Uterus (tissue), 3 donors: ENCODE measurements at regions not wholly inside any gene's neighbourhood (a gene's known extent, or its start where the extent isn't known, plus 50 kb on each side); places are given as distances from the start of the nearest gene placed in this dataset.
A peak's percentile ranks its signal among the peaks of the same experiment; 100 is the strongest.

Experiments
- DNase-seq, 2 donors: peaks; one replicate each; pipeline ENCODE4 v3.0.0-alpha.2; 2019 to 2020
- H3K27ac ChIP-seq, 2 donors: fragments of 200-600 bp; sonication (generic); 1 replicate in 1 of 2; 2 replicates in 1 of 2; pipeline ENCODE4 v1.5.1; 2016 to 2018
- H3K27me3 ChIP-seq, 2 donors: fragments of 200-600 bp; sonication (generic); one replicate each; pipeline ENCODE4 v1.5.1; 2018 to 2019; ENCODE audit warnings: control low read depth in 1 of 2
- H3K36me3 ChIP-seq, 2 donors: fragments of 200-600 bp; sonication (generic); one replicate each; pipeline ENCODE4 v1.5.1; 2019; ENCODE audit warnings: control low read depth in 1 of 2
- H3K4me1 ChIP-seq, 2 donors: fragments of 200-600 bp; sonication (generic); one replicate each; pipeline ENCODE4 v1.5.1; 2018 to 2019; ENCODE audit warnings: control low read depth in 1 of 2
- H3K4me3 ChIP-seq, 2 donors: fragments of 200-600 bp; sonication (generic); 1 replicate in 1 of 2; 2 replicates in 1 of 2; pipeline ENCODE4 v1.5.1; 2018 to 2019; ENCODE audit warnings: mild to moderate bottlenecking in 1 of 2
- H3K9me3 ChIP-seq, 2 donors: fragments of 200-600 bp; sonication (generic); one replicate each; pipeline ENCODE4 v1.5.1; 2019; ENCODE audit warnings: control low read depth in 1 of 2
- POLR2A ChIP-seq, 2 donors: fragments of 450-650 bp; IDR thresholded peaks; one replicate each; pipeline ENCODE4 v1.6.1; 2016; ENCODE audit warnings: antibody characterized with exemption in 2 of 2, mild to moderate bottlenecking in 1 of 2, moderate library complexity in 1 of 2
- intact Hi-C: fragments of 100-400 bp; cut with DNase I; formaldehyde crosslinking; loops from one replicate; pipeline ENCODE4 v1.15.1; 2023; ENCODE audit warnings: low total_unique reads
- TF ChIP-seq, protein P1 (sequence below), 4 experiments: fragments of 200-600 bp in 2 of 4; fragments of 450-650 bp in 2 of 4; sonication (generic) in 2 of 4; IDR thresholded peaks; one replicate each; pipeline ENCODE4 v1.5.1; 2016 to 2019; ENCODE audit warnings: antibody characterized with exemption in 4 of 4, mild to moderate bottlenecking in 2 of 4, moderate library complexity in 1 of 4
- donor health status: DM: yes; HTN: yes; CAD: no.

DNA sequence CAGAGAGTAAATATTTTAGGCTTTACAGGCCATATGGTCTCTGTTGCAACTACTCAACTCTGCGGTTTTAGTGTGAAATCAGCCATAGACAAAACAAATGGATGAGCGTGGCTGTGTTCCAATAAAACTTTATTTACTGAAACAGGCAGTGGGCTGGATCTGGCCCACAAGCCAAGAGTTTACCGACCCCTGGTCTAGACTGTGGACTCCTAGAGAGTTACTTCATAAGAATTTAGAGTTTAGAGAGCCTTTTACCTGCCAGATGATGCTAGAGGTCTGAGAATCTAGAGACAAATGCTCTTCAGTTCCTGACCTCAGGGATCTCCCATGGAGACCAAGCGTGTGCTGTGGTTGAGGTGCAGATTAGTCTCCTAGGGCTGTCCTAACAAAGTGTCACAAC is 174.8 kb downstream of the PTEN start:
- Histone ChIP-seq H3K36me3 (no peaks in the 10 kb centered on the region), H3K27ac (no peak overlapping the region), H3K9me3 (no peaks in the 10 kb centered on the region), H3K4me3 (no peak overlapping the region), H3K4me1 (no peaks in the 10 kb centered on the region), H3K27me3 (no peaks in the 10 kb centered on the region)
- intact Hi-C loops, result no loop called here
- TF ChIP-seq, protein P1, sequence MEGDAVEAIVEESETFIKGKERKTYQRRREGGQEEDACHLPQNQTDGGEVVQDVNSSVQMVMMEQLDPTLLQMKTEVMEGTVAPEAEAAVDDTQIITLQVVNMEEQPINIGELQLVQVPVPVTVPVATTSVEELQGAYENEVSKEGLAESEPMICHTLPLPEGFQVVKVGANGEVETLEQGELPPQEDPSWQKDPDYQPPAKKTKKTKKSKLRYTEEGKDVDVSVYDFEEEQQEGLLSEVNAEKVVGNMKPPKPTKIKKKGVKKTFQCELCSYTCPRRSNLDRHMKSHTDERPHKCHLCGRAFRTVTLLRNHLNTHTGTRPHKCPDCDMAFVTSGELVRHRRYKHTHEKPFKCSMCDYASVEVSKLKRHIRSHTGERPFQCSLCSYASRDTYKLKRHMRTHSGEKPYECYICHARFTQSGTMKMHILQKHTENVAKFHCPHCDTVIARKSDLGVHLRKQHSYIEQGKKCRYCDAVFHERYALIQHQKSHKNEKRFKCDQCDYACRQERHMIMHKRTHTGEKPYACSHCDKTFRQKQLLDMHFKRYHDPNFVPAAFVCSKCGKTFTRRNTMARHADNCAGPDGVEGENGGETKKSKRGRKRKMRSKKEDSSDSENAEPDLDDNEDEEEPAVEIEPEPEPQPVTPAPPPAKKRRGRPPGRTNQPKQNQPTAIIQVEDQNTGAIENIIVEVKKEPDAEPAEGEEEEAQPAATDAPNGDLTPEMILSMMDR (IDR thresholded peaks at IDR 0.05), result no peak
- TF ChIP-seq POLR2A (IDR thresholded peaks at IDR 0.05), result no peak
- no peak for DNase-seq

DNA sequence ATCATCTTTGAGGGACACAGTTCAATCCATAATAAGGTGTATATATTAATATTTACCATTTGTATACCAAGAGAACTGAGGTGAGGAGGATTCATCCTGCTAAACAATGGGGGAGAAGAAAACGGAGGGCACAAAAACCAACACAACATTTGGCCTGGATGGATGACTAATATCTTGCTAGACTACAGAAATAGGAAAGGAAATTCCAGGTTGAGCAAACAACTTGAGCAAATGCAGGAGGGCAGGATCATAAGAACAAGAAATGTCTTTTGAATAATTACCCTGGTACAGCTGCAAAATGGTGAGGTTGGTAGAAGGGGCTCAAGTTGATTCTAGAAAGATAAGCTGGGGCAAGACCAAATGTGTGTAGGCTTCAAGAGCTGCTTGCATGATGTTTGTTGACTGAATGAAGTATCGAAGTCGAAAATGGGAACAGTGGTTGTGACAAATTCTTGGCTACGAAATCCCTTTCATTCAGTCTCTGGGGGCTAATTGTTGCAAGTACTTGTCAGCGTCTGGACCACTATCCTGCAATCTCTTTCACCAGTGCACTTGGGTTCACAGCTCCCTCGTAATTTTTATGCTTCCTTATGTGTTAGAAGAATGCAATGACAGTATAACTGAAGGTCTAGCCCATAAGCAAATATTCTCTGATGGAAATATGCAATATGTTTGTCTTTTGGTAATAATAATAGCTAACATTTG is 176.2 kb downstream of the PTEN start:
- Histone ChIP-seq H3K9me3 (no peaks in the 10 kb centered on the region), H3K27ac (no peak overlapping the region), H3K36me3 (no peaks in the 10 kb centered on the region), H3K27me3 (no peaks in the 10 kb centered on the region), H3K4me1 (no peaks in the 10 kb centered on the region), H3K4me3 (no peak overlapping the region)
- TF ChIP-seq, protein P1 (IDR thresholded peaks at IDR 0.05), result no peak
- TF ChIP-seq POLR2A (IDR thresholded peaks at IDR 0.05), result no peak
- no peak for DNase-seq
- intact Hi-C loops, result no loop called here

DNA sequence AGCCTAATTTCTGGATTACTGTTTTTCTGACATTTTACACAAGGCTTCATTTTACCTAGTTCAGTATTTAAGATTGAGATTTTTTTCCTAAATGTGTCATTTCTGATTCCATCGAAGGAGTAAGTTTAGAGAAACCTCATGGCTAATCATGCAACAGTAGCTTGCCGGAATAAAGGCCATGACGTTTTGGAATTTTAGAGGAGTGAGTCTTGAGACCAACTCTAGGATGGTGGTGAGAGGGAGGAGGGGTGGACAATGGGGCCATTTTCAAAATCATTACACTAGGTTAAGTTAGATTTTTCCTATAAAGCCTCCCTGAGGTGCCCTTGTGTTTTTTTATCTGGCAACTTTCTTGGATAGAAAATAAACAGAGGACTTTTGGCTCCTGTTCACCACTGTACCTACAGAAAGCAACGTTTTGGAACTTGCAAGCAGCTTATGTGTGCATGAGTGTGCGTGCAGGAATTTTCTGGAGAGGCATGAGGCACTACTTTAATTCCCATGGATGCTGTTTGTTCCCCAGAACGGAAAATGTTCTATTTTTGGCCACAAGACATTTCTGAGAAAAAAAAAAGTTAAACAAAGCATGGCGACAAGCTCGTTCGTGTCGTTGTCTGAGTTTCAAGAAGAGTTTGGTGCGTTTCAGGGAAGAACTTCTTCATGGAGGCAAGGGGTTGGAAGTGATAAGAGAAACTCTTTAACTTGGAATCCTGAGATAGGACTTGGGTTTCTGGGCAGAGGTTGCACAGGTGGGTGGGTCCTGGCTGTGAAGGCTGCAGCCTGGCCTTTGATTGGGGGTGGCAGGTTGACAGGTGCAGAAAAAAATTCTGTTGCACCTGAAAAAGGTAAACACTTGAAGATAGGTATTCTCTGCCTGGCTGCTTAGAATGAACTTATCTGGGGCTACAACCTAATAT is 178.1 kb downstream of the PTEN start:
- Histone ChIP-seq H3K36me3 (no peaks in the 10 kb centered on the region), H3K27ac (peak overlapping the region in 1 of 2 donors; percentile 0), H3K4me3 (no peak overlapping the region), H3K27me3 (no peaks in the 10 kb centered on the region), H3K9me3 (no peaks in the 10 kb centered on the region), H3K4me1 (no peaks in the 10 kb centered on the region)
- no peak for DNase-seq
- intact Hi-C loops, result no loop called here
- TF ChIP-seq, protein P1 (IDR thresholded peaks at IDR 0.05), result no peak
- TF ChIP-seq POLR2A (IDR thresholded peaks at IDR 0.05), result no peak

DNA sequence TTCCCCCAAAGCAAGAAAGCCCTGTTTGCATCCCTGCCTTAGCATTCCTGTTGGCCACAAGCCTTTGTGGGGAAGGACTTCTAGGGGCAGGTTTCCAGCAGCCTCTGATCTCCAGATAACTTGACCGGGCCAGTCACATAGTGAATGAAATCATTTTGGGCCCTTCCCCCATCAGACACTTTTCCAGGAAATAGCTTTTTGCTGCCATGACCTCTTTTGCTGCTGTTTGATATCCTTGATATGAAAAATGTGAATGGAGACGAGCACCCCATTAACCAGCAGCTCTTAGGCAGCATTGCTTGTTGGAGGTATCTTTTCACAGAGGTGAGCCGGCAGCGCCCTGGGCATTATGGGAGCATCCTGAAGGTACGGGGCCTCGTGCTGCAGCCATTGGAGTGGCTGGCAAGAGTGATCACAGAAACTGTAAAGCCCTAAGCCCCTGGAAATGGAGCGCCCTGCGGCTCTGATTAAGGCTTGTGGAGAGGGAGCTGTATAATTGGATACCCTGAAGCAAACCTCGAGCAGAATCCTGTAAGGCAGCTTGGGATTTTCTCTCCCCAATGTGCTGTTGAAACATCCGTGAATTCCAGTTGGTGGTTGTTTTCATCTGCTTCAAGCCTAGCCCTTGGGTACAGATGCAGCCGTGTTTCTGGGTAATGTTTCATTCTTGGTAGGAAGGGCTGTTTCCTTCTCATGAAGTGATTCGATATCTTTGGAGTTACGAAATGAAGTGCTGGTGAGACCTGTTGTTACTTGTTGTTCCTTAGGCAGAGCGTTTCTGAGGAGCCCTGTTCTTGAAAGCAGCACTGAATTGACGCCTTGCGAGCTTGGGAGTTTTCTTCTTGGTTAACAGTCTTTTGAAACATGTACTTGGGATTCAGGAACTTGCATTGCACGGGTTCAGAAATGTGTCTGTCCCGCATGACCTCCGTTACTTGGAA is 179.0 kb downstream of the PTEN start:
- no peaks in the 10 kb centered on the region for H3K36me3 ChIP-seq
- DNase-seq, result peak in 1 of 2 donors; percentile 23
- no peaks in the 10 kb centered on the region for H3K4me1 ChIP-seq
- H3K27ac ChIP-seq, result peak overlapping the region; percentile 0 to 33
- TF ChIP-seq POLR2A (IDR thresholded peaks at IDR 0.05), result no peak
- TF ChIP-seq, protein P1 (IDR thresholded peaks at IDR 0.05), result no peak
- no peak overlapping the region for H3K4me3 ChIP-seq
- H3K9me3 ChIP-seq, result no peaks in the 10 kb centered on the region
- intact Hi-C loops, result no loop called here
- H3K27me3 ChIP-seq, result no peaks in the 10 kb centered on the region
